PFSK-1 (cell line): ENCODE measurements at regions not wholly inside any gene's neighbourhood (a gene's known extent, or its start where the extent isn't known, plus 50 kb on each side); places are given as distances from the start of the nearest gene placed in this dataset.

ENCODE experiments used
- FOXP2 ChIP-seq: optimal IDR thresholded peaks from 2 replicates; pipeline ENCODE3; 2011; ENCODE audit warnings: borderline replicate concordance, control low read depth, inconsistent platforms; ENCODE audit not compliant: insufficient read depth; ENCODE audit errors: extremely low read length, extremely low read depth
- POLR2AphosphoS5 ChIP-seq: IDR thresholded peaks from 2 replicates; pipeline ENCODE4 v1.6.1; 2012; ENCODE audit warnings: low read depth, mild to moderate bottlenecking, control low read depth, low read length, moderate library complexity
- SIN3A ChIP-seq: IDR thresholded peaks from 2 replicates; pipeline ENCODE4 v1.6.1; 2012; ENCODE audit warnings: mild to moderate bottlenecking, low read length, moderate library complexity, borderline replicate concordance; ENCODE audit not compliant: insufficient read depth
- TAF1 ChIP-seq: IDR thresholded peaks from 2 replicates; pipeline ENCODE4 v1.6.1; 2012; ENCODE audit warnings: low read length, control low read depth, borderline replicate concordance; ENCODE audit not compliant: insufficient read depth
- TF ChIP-seq, protein P1 (sequence below), 2 experiments: IDR thresholded peaks; 2 replicates each; pipeline versions ENCODE4 v1.6.1 to v1.8.0; 2011 to 2012; ENCODE audit warnings: low read depth in 2 of 2, low read length in 2 of 2, control low read depth in 1 of 2, inconsistent platforms in 1 of 2, mild to moderate bottlenecking in 1 of 2, moderate library complexity in 1 of 2; ENCODE audit not compliant: insufficient read depth in 1 of 2

- TF ChIP-seq FOXP2 (no peak), POLR2AphosphoS5 (no peak), TAF1 (no peak), SIN3A (no peak)
- TF ChIP-seq, protein P1, sequence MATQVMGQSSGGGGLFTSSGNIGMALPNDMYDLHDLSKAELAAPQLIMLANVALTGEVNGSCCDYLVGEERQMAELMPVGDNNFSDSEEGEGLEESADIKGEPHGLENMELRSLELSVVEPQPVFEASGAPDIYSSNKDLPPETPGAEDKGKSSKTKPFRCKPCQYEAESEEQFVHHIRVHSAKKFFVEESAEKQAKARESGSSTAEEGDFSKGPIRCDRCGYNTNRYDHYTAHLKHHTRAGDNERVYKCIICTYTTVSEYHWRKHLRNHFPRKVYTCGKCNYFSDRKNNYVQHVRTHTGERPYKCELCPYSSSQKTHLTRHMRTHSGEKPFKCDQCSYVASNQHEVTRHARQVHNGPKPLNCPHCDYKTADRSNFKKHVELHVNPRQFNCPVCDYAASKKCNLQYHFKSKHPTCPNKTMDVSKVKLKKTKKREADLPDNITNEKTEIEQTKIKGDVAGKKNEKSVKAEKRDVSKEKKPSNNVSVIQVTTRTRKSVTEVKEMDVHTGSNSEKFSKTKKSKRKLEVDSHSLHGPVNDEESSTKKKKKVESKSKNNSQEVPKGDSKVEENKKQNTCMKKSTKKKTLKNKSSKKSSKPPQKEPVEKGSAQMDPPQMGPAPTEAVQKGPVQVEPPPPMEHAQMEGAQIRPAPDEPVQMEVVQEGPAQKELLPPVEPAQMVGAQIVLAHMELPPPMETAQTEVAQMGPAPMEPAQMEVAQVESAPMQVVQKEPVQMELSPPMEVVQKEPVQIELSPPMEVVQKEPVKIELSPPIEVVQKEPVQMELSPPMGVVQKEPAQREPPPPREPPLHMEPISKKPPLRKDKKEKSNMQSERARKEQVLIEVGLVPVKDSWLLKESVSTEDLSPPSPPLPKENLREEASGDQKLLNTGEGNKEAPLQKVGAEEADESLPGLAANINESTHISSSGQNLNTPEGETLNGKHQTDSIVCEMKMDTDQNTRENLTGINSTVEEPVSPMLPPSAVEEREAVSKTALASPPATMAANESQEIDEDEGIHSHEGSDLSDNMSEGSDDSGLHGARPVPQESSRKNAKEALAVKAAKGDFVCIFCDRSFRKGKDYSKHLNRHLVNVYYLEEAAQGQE (IDR thresholded peaks at IDR 0.05; ENCODE audit: insufficient read depth in 1 of 2, low read depth in 2 of 2, low read length in 2 of 2), result no peak
Measured at GRCh38 chr11:38296211-38296776, 1698.3 kb upstream of the RAG2 start.
